ENCODE measurements at regions not wholly inside any gene's neighbourhood (a gene's known extent, or its start where the extent isn't known, plus 50 kb on each side); places are given as distances from the start of the nearest gene placed in this dataset.

DNA sequence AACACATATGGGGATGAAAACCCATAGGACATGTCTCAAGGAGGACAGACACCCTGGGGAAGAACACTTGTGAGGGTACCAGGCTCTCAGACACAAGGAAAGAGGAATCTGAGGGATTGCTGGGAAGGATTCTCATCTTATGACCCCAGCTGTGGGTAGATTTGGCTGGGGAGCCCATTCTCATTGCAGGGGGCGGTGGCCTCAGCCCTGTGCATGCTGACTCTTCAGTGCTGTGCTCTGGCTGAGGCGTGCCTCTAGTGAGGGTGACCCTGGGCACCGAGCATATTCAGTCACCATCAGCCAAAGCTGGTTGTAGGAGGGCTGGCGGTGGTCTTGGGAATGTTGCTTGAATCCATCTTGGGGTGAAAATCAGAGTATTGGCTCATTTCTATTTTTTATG, 140.7 kb downstream of the TM9SF2 start:
- ChIA-PET CTCF (ENCODE audit: partially characterized antibody) (interaction anchor here (1.0 to 2.0 kb wide), 4 partner anchors 13 to 276 kb away, joined by 3 to 7 read pairs (median 5); no protein-coding TSS in a partner anchor), POLR2A (ENCODE audit: partially characterized antibody) (no interaction called here)
- H2BK20ac ChIP-seq (ENCODE audit: low read length) = no peak overlapping the region
- H3K27ac ChIP-seq (ENCODE audit: low read depth, low read length) = no peak overlapping the region
- FAIRE-seq (no peak), DNase-seq (ENCODE audit: low read depth in 1 of 2, low spot score in 2 of 2) (no peak)
- 0 out of 2 replicates have a peak overlapping the region, but pooled peaks have one; percentile 53 for H2AK5ac ChIP-seq (ENCODE audit: low read depth, low read length)
- TF ChIP-seq KDM4A (IDR thresholded peaks at IDR 0.05; ENCODE audit: low read depth, low read length, severe bottlenecking) = no peak
- TF ChIP-seq RXRA (IDR thresholded peaks at IDR 0.05; ENCODE audit: insufficient read depth, low read depth, low read length) = no peak
- no peak for TF ChIP-seq USF2 (IDR thresholded peaks at IDR 0.05; ENCODE audit: low read length)
- no peak for TF ChIP-seq FOSL1 (IDR thresholded peaks at IDR 0.05; ENCODE audit: insufficient read depth, low read depth, low read length)
- no peak for TF ChIP-seq SP1 (IDR thresholded peaks at IDR 0.05; ENCODE audit: low read depth, low read length)
- TF ChIP-seq CHD2 (IDR thresholded peaks at IDR 0.05; ENCODE audit: low read length) = no peak
- TF ChIP-seq MAFK (IDR thresholded peaks at IDR 0.05; ENCODE audit: low read depth, low read length) = no peak
- TF ChIP-seq CTBP2 (IDR thresholded peaks at IDR 0.05; ENCODE audit: borderline replicate concordance, insufficient read depth, insufficient read length, low read length) = no peak
- TF ChIP-seq TAF7 (optimal IDR thresholded peaks at IDR 0.05; ENCODE audit: borderline replicate concordance, low read depth, low read length) = no peak
- no peak for TF ChIP-seq ATF3 (IDR thresholded peaks at IDR 0.05; ENCODE audit: insufficient read depth, low read depth, low read length)
- TF ChIP-seq TCF12 (IDR thresholded peaks at IDR 0.05; ENCODE audit: low read depth, low read length) = no peak
- no peak for TF ChIP-seq YY1 (IDR thresholded peaks at IDR 0.05; ENCODE audit: low read depth, low read length)
- no peak for TF ChIP-seq POLR2AphosphoS5 (IDR thresholded peaks at IDR 0.05; ENCODE audit: low read depth, low read length)
- no peak overlapping the region for H4K5ac ChIP-seq (ENCODE audit: insufficient read length, low read depth, low read length)
- no peak overlapping the region for H2BK5ac ChIP-seq (ENCODE audit: low read depth, low read length)
- H3K79me1 ChIP-seq (ENCODE audit: low read depth, low read length) = no peaks in the 10 kb centered on the region
- no peak overlapping the region for H2AFZ ChIP-seq (ENCODE audit: low read length)
- 92% methylated on average over 4 of the region's 4 CpGs; no CpG with 5 or more reads in 1 of the 2 experiments for WGBS, 2 experiments (ENCODE audit: extremely low coverage in 1 of 2, insufficient coverage in 1 of 2, insufficient read length in 1 of 2, insufficient replicate concordance in 2 of 2, low coverage in 1 of 2, low lambda C conversion rate in 2 of 2, missing lambda C conversion rate in 1 of 2)
- H4K20me1 ChIP-seq (replicated peaks in 1 of 2; ENCODE audit: control insufficient read depth in 1 of 2, insufficient read depth in 2 of 2, low read length in 2 of 2) = no peaks in the 10 kb centered on the region
- H2BK120ac ChIP-seq (replicated peaks; ENCODE audit: low read depth, low read length) = no peak overlapping the region
- no peaks in the 10 kb centered on the region for H3K23me2 ChIP-seq (ENCODE audit: low read depth, low read length)
- H3K79me2 ChIP-seq (ENCODE audit: control insufficient read depth in 1 of 2, insufficient read depth in 2 of 2, low read length in 2 of 2) = no peaks in the 10 kb centered on the region
- H4K91ac ChIP-seq (replicated peaks; ENCODE audit: insufficient read length, low read length) = no peak overlapping the region
- H3K4ac ChIP-seq (replicated peaks; ENCODE audit: insufficient read length, low read depth, low read length) = no peak overlapping the region
- no peak overlapping the region for H4K8ac ChIP-seq (ENCODE audit: extremely low read depth, insufficient read depth, low read length)
- H2BK12ac ChIP-seq (ENCODE audit: low read depth, low read length) = no peak overlapping the region
- H3K56ac ChIP-seq (replicated peaks; ENCODE audit: insufficient read length, low read depth, low read length) = no peak overlapping the region
- H3K18ac ChIP-seq (ENCODE audit: extremely low read depth, low read length) = no peak overlapping the region
- no peaks in the 10 kb centered on the region for H3K36me3 ChIP-seq (ENCODE audit: control insufficient read depth in 2 of 4, insufficient read depth in 4 of 4, low read length in 3 of 4)
- no peaks in the 10 kb centered on the region for H3K27me3 ChIP-seq (replicated peaks in 1 of 4; ENCODE audit: control insufficient read depth in 3 of 4, extremely low read depth in 1 of 4, insufficient read depth in 3 of 4, low read length in 3 of 4)
- no peak overlapping the region for H2BK15ac ChIP-seq (ENCODE audit: low read length)
- H3K4me2 ChIP-seq (ENCODE audit: insufficient read depth in 1 of 2, low read depth in 2 of 2, low read length in 2 of 2) = no peak overlapping the region
- H3K23ac ChIP-seq (ENCODE audit: insufficient read length) = no peak overlapping the region
- H3K4me1 ChIP-seq (replicated peaks in 1 of 4; ENCODE audit: control insufficient read depth in 3 of 4, insufficient read depth in 4 of 4, low read length in 3 of 4) = no peaks in the 10 kb centered on the region; a peak in 1 of 7 replicates
- no peak overlapping the region for H3K4me3 ChIP-seq (ENCODE audit: extremely low read depth in 1 of 4, insufficient read depth in 2 of 4, low read depth in 3 of 4, low read length in 4 of 4)
- no peak overlapping the region for H3K9ac ChIP-seq (replicated peaks in 1 of 4; ENCODE audit: extremely low read depth in 1 of 4, low read depth in 3 of 4, low read length in 3 of 4)
- H3K9me3 ChIP-seq (ENCODE audit: insufficient read depth in 2 of 2, low read depth in 1 of 2, low read length in 1 of 2) = no peaks in the 10 kb centered on the region
- no peak overlapping the region for H3K14ac ChIP-seq (ENCODE audit: insufficient read length)

All from H1 (cell line).